CD4-positive, alpha-beta memory T cell (primary cell): ENCODE measurements at regions not wholly inside any gene's neighbourhood (a gene's known extent, or its start where the extent isn't known, plus 50 kb on each side); places are given as distances from the start of the nearest gene placed in this dataset.

Source experiments
- CTCF ChIA-PET: fragments of 350-600 bp; sonication (Branson Sonifier 250); formaldehyde crosslinking; loops from one replicate; lab custom pipeline; 2021; ENCODE audit warnings: inconsistent platforms; ENCODE audit not compliant: partially characterized antibody; lab: Charles Lee
- POLR2A ChIA-PET: fragments of 350-600 bp; sonication (Branson Sonifier 250); formaldehyde crosslinking; loops from one replicate; lab custom pipeline; 2021; ENCODE audit not compliant: partially characterized antibody; lab: Charles Lee
- DNase-seq, 5 donors: peaks; one replicate each; pipeline versions ENCODE4 v3.0.0 to v3.0.0-alpha.2; 2020 to 2022; ENCODE audit warnings: mixed read lengths in 1 of 5
- H3K27ac ChIP-seq: one replicate; pipeline ENCODE4 v1.7.0; 2013; ENCODE audit warnings: low read depth, low read length
- H3K27me3 ChIP-seq: 2 replicates; pipeline ENCODE4 v1.7.0; 2013; ENCODE audit warnings: mild to moderate bottlenecking, low read length, moderate library complexity; ENCODE audit not compliant: insufficient read depth
- H3K36me3 ChIP-seq: 2 replicates; pipeline ENCODE4 v1.7.0; 2013; ENCODE audit warnings: mild to moderate bottlenecking, low read length, moderate library complexity; ENCODE audit not compliant: insufficient read depth
- H3K4me1 ChIP-seq: 2 replicates; pipeline ENCODE4 v1.7.0; 2013; ENCODE audit warnings: mild to moderate bottlenecking, low read length, moderate library complexity; ENCODE audit not compliant: insufficient read depth
- H3K4me3 ChIP-seq, 2 donors: one replicate each; pipeline ENCODE4 v1.7.0; 2013; ENCODE audit warnings: low read length in 2 of 2, mild to moderate bottlenecking in 1 of 2
- H3K9me3 ChIP-seq, 2 donors: one replicate each; pipeline ENCODE4 v1.7.0; 2013; ENCODE audit warnings: low read length in 2 of 2, control low read depth in 1 of 2; ENCODE audit not compliant: control insufficient read depth in 1 of 2
- H3K27ac Mint-ChIP-seq, 7 donors: one replicate each; pipeline ENCODE4 v1.8.0; 2020 to 2021; ENCODE audit warnings: mixed read lengths in 7 of 7, mild to moderate bottlenecking in 6 of 7, inconsistent platforms in 3 of 7, moderate library complexity in 3 of 7
- H3K27me3 Mint-ChIP-seq, 2 donors: one replicate each; pipeline ENCODE4 v1.8.0; 2020 to 2021; ENCODE audit warnings: mixed read lengths in 2 of 2
- H3K36me3 Mint-ChIP-seq, 2 donors: one replicate each; pipeline ENCODE4 v1.8.0; 2020 to 2021; ENCODE audit warnings: mixed read lengths in 2 of 2, inconsistent platforms in 1 of 2, mild to moderate bottlenecking in 1 of 2
- H3K4me1 Mint-ChIP-seq, 4 donors: one replicate each; pipeline ENCODE4 v1.8.0; 2020 to 2021; ENCODE audit warnings: mixed read lengths in 4 of 4, mild to moderate bottlenecking in 1 of 4
- H3K4me3 Mint-ChIP-seq, 8 donors: one replicate each; pipeline ENCODE4 v1.8.0; 2020 to 2021; ENCODE audit warnings: mixed read lengths in 8 of 8, mild to moderate bottlenecking in 7 of 8, moderate library complexity in 6 of 8, inconsistent platforms in 3 of 8
- H3K9me3 Mint-ChIP-seq, 8 donors: one replicate each; pipeline ENCODE4 v1.8.0; 2020 to 2021; ENCODE audit warnings: mixed read lengths in 8 of 8, mild to moderate bottlenecking in 5 of 8, inconsistent platforms in 3 of 8, moderate library complexity in 1 of 8
- intact Hi-C: fragments of 100-400 bp; cut with micrococcal nuclease; formaldehyde crosslinking; loops from one replicate; pipeline ENCODE4 v1.15.1; 2023

DNA sequence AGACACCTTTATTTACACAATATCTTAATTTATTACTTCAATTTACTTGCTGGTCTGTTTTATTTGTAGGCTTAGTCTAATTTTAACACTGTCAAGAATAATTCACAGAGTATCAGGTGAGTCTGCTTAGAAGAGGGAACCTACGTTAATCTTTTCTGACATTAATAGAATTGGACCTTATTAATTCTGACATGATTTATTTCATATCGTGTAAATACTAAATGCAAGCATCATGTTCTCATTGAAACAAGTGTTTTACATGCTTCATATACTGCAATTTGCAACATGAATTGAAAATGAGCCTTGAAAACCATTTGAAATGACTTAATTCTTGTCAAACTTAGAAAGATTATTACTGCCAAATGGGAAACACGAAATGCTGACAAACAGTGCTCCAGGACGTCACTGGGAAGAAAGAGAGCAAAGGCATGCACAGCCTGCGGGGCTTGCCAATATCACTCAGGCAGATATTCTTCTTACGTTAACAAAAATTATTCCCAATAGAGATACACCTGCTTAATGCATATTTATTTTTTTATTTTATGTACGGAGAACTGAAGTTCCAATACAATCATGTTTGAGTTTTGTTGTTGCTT, 282.0 kb upstream of the AKR1E2 start:
- Mint-ChIP-seq H3K4me1 (peaks cover 0 to 3% (median under 1%) of the 10 kb centered on the region in 4 donors), H3K4me3 (no peak overlapping the region), H3K36me3 (no peaks in the 10 kb centered on the region), H3K27ac (no peak overlapping the region), H3K27me3 (peaks cover 9 to 12% of the 10 kb centered on the region in 2 donors), H3K9me3 (peaks cover 0 to 7% (median 1%) of the 10 kb centered on the region in 8 donors)
- ChIA-PET CTCF (no interaction called here), POLR2A (no interaction called here)
- no peaks in the 10 kb centered on the region for H3K9me3 ChIP-seq
- no peaks in the 10 kb centered on the region for H3K36me3 ChIP-seq
- no peak for DNase-seq
- no peak overlapping the region for H3K27ac ChIP-seq
- H3K27me3 ChIP-seq: no peaks in the 10 kb centered on the region
- H3K4me3 ChIP-seq: no peak overlapping the region
- H3K4me1 ChIP-seq: no peaks in the 10 kb centered on the region
- intact Hi-C loops: no loop called here

DNA sequence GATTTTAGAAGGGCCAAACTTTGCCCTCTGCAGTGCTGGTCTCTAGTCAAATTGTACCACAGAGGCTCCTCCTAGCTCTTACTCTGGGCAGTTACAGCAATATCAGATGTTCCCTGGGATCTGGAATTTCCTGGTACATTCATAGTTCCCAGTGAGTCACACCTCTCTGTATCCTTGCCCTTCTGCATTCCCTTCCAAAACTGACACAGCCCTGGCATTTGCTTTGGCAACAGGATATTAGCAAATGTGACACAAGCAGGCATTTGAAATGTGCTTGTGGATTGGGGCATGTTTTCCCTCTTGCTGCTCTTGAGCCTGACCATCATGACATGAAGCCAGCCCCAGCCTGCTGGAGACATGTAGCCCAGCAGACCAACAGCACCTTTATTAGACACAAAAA, 284.7 kb upstream of the AKR1E2 start:
- peaks cover 6 to 7% of the 10 kb centered on the region in 2 donors for H3K27me3 Mint-ChIP-seq
- H3K27ac ChIP-seq: no peak overlapping the region
- H3K9me3 ChIP-seq: no peaks in the 10 kb centered on the region
- intact Hi-C loops: no loop called here
- DNase-seq: no peak
- H3K4me1 Mint-ChIP-seq: no peaks in the 10 kb centered on the region
- CTCF ChIA-PET: no interaction called here
- no peak overlapping the region for H3K4me3 ChIP-seq
- H3K4me1 ChIP-seq: no peaks in the 10 kb centered on the region
- no peak overlapping the region for H3K27ac Mint-ChIP-seq
- H3K4me3 Mint-ChIP-seq: no peak overlapping the region
- no peaks in the 10 kb centered on the region for H3K36me3 Mint-ChIP-seq
- no peaks in the 10 kb centered on the region for H3K27me3 ChIP-seq
- POLR2A ChIA-PET: no interaction called here
- no peaks in the 10 kb centered on the region for H3K36me3 ChIP-seq
- H3K9me3 Mint-ChIP-seq: peaks cover 0 to 26% (median 14%) of the 10 kb centered on the region in 8 donors

DNA sequence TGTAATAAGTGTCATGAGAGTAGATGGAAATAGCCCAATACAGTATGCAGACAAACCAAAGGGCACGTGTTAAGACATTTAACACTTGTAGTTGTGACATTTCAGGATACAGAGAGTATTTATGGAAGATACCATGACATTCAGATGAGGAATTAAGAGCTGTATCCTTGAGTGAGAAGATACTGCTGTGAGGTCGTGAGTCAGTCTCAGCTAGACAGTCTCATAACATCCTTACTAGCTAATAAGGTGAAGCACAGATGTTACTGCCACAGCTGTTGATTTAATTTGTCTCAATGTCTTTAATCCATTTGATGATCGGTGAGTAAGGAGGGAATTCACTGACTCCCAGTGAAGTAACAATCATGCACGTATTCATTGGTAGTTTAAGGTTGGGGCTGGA, 288.0 kb upstream of the AKR1E2 start:
- Mint-ChIP-seq H3K4me3 (no peak overlapping the region), H3K27ac (no peak overlapping the region), H3K27me3 (no peaks in the 10 kb centered on the region), H3K36me3 (no peaks in the 10 kb centered on the region), H3K9me3 (peaks cover 0 to 26% (median 16%) of the 10 kb centered on the region in 8 donors), H3K4me1 (no peaks in the 10 kb centered on the region)
- Histone ChIP-seq H3K9me3 (no peaks in the 10 kb centered on the region), H3K4me3 (no peak overlapping the region), H3K36me3 (no peaks in the 10 kb centered on the region), H3K27ac (no peak overlapping the region), H3K27me3 (no peaks in the 10 kb centered on the region), H3K4me1 (no peaks in the 10 kb centered on the region)
- intact Hi-C loops: no loop called here
- ChIA-PET POLR2A (no interaction called here), CTCF (no interaction called here)
- DNase-seq: no peak

DNA sequence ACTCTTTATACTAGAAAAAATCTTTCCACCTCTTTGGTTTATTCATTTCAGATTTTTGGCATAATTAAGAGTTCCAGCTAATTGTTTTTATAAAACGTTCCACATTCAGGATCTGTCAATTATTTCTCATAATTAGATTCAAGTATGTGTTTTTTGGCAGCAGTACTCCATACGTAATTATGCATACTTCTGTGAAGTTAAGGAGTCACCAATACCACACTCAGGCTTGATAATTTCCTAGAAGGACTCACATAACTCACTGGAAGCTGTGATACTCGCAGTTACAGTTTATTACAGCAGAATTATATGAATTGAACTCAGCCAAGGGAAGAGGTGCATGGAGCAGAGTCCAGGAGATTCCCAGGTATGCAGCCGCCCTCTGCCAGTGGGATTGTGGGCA, 290.5 kb upstream of the AKR1E2 start:
- POLR2A ChIA-PET: no interaction called here

DNA sequence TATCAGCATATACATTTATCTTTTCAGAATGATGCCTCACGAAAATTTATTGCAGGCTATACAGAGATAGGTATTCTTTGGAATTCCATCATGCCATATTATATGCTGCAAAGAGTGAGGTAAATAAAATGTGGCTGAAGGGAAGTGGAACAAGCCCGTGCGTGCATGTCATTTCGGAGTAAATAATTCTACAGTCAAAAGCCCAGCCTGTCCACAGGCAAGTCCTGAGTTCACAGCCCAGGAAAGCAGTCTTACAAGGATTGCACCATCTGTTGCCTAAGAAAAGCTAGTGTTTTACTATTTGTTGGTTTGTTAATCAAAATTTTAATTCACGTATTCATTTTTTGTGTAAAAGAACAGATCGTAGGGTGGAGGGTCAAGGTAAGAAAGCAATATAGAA, 292.4 kb upstream of the AKR1E2 start:
- no peaks in the 10 kb centered on the region for H3K36me3 ChIP-seq
- intact Hi-C loops: no loop called here
- ChIA-PET POLR2A (no interaction called here), CTCF (no interaction called here)
- no peaks in the 10 kb centered on the region for H3K4me1 ChIP-seq
- Mint-ChIP-seq H3K36me3 (no peaks in the 10 kb centered on the region), H3K4me1 (peaks cover 0 to 2% (median 0%) of the 10 kb centered on the region in 4 donors), H3K9me3 (peaks cover 0 to 20% (median 11%) of the 10 kb centered on the region in 8 donors), H3K27ac (no peak overlapping the region), H3K4me3 (no peak overlapping the region), H3K27me3 (peaks cover 4 to 5% of the 10 kb centered on the region in 2 donors)
- H3K9me3 ChIP-seq: no peaks in the 10 kb centered on the region
- DNase-seq: no peak
- no peaks in the 10 kb centered on the region for H3K27me3 ChIP-seq
- no peak overlapping the region for H3K4me3 ChIP-seq
- no peak overlapping the region for H3K27ac ChIP-seq

More for the DNA sequence above, 290.5 kb upstream of the AKR1E2 start:
- intact Hi-C loops: no loop called here
- no peaks in the 10 kb centered on the region for H3K36me3 ChIP-seq
- H3K27ac ChIP-seq: no peak overlapping the region
- Mint-ChIP-seq H3K4me3 (no peak overlapping the region), H3K27ac (no peak overlapping the region), H3K36me3 (no peaks in the 10 kb centered on the region), H3K9me3 (peaks cover 0 to 24% (median 15%) of the 10 kb centered on the region in 8 donors), H3K4me1 (no peaks in the 10 kb centered on the region), H3K27me3 (peaks cover 2 to 3% of the 10 kb centered on the region in 2 donors)
- CTCF ChIA-PET: no interaction called here
- no peaks in the 10 kb centered on the region for H3K4me1 ChIP-seq
- H3K27me3 ChIP-seq: no peaks in the 10 kb centered on the region
- no peak overlapping the region for H3K4me3 ChIP-seq
- no peaks in the 10 kb centered on the region for H3K9me3 ChIP-seq
- DNase-seq: no peak

DNA sequence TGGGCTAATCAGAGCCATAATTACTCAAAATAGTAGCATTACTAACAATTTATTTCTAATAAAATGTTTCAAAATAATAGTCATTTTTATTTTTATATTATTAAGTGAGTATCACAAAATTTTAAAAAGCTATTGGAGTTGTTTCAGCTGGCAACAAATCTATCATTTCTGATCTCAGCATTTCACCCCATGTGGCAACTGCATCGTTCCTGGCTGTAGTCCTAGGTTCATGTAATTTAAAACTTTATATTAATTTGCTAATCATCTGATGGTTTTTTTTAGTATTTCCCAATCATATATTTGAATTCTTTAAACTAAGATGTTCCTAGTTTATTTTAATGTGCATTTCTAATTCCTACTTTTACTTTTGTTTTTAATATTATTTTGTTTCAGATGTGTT, 293.0 kb upstream of the AKR1E2 start:
- H3K27ac Mint-ChIP-seq: no peak overlapping the region
- ChIA-PET POLR2A (no interaction called here), CTCF (no interaction called here)
- Histone ChIP-seq H3K27ac (no peak overlapping the region), H3K4me3 (no peak overlapping the region), H3K36me3 (no peaks in the 10 kb centered on the region), H3K4me1 (no peaks in the 10 kb centered on the region), H3K27me3 (no peaks in the 10 kb centered on the region), H3K9me3 (no peaks in the 10 kb centered on the region)
- intact Hi-C loops: no loop called here
- H3K36me3 Mint-ChIP-seq: no peaks in the 10 kb centered on the region
- H3K27me3 Mint-ChIP-seq: peaks cover 4 to 5% of the 10 kb centered on the region in 2 donors
- H3K4me1 Mint-ChIP-seq: peaks cover 0 to 2% (median 0%) of the 10 kb centered on the region in 4 donors
- H3K9me3 Mint-ChIP-seq: peaks cover 0 to 16% (median 10%) of the 10 kb centered on the region in 8 donors
- no peak overlapping the region for H3K4me3 Mint-ChIP-seq
- DNase-seq: no peak

DNA sequence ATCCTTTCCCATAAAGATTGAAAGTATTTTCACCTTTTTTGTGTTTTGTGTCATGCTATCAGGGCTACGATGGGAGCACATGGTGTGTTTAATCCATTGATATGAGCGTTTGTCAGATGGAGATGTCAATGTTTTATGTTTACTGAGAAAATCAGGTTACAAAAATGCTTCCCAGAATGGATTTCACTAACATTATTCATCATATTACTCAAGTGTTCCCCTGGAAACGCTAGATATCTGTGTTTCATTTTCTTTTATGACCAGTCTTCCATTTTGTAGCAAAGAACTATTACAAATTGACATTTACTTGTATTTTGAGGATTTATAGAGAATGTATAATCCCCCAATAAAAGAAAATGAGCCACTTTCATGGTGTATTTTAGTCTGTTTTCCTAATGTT, 293.5 kb upstream of the AKR1E2 start:
- intact Hi-C loops: no loop called here
- H3K4me3 Mint-ChIP-seq: no peak overlapping the region

More for the DNA sequence above, 293.5 kb upstream of the AKR1E2 start:
- H3K36me3 Mint-ChIP-seq: no peaks in the 10 kb centered on the region
- peaks cover 0 to 2% (median 0%) of the 10 kb centered on the region in 4 donors for H3K4me1 Mint-ChIP-seq
- Histone ChIP-seq H3K4me1 (no peaks in the 10 kb centered on the region), H3K27ac (no peak overlapping the region), H3K36me3 (no peaks in the 10 kb centered on the region), H3K9me3 (no peaks in the 10 kb centered on the region), H3K4me3 (no peak overlapping the region), H3K27me3 (no peaks in the 10 kb centered on the region)
- H3K27me3 Mint-ChIP-seq: peaks cover 4 to 5% of the 10 kb centered on the region in 2 donors
- peaks cover 0 to 10% (median 7%) of the 10 kb centered on the region in 8 donors for H3K9me3 Mint-ChIP-seq
- ChIA-PET POLR2A (no interaction called here), CTCF (no interaction called here)
- DNase-seq: no peak
- H3K27ac Mint-ChIP-seq: no peak overlapping the region
